ENCODE measurements at regions not wholly inside any gene's neighbourhood (a gene's known extent, or its start where the extent isn't known, plus 50 kb on each side); places are given as distances from the start of the nearest gene placed in this dataset.

- no peak for TF ChIP-seq CTCF (IDR thresholded peaks at IDR 0.05)
- TF ChIP-seq EZH2 (IDR thresholded peaks at IDR 0.05; ENCODE audit: borderline replicate concordance, insufficient read depth, low read depth, low read length, poor library complexity, severe bottlenecking), result no peak
Observed at GRCh38 chr7:22935269-22935668, 78.7 kb downstream of the HYCC1 start.

All from B cell (primary cell).